ENCODE measurements at regions not wholly inside any gene's neighbourhood (a gene's known extent, or its start where the extent isn't known, plus 50 kb on each side); places are given as distances from the start of the nearest gene placed in this dataset.

DNA sequence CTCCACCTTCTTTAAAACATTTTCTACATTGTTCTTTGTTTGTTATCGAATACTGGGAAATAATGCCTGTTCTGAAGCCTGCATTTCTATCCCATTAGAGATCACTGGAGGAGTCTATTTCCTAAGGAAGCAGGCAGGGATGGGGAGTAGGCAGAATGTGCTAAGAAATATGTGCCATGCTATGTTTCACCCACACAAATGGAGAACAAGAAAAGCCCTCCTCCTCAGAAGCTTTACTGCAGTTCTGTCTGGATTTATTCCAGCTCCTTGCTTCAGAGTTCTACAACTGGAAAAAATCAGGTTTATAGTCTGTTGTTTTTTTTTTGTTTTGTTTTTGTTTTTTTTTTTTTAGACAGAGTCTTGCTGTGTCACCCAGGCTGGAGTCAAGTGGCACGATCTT is 825.1 kb downstream of the SLC4A3 start:
- no peak for TF ChIP-seq CTCF (conservative IDR thresholded peaks at IDR 0.05)

DNA sequence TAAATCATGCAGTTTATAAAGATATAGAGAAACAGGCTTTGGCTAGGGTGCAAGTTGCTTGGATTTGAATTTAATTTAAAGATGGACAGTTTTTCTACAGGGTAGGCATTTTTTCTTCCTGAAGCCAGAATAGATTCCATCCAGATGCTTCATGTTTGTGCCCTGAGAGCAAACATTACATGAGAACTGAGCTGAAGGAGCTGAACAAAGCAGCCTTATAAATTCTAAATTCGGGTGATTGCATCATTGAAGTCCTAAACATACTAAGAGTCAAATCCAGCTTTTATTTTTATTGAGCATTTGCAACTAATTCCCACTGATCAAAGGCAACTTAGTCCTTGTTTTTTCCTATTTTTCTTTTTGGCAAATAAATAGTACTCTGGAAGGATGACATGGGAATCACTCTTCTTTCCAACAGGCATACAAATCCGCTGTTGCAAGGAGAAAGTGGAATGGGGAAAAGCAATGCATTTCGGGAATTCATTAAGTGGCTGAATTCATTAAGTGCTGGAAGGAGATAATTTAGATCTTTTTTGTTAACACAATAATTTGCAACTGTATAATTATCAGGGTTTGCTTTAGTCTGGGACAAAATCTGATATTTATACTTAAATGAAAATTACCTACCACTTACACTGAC is 828.0 kb downstream of the SLC4A3 start:
- TF ChIP-seq CTCF (conservative IDR thresholded peaks at IDR 0.05): no peak
- H3K27ac ChIP-seq: no peak overlapping the region

More for the DNA sequence above, 825.1 kb downstream of the SLC4A3 start:
- no peak overlapping the region for H3K27ac ChIP-seq

DNA sequence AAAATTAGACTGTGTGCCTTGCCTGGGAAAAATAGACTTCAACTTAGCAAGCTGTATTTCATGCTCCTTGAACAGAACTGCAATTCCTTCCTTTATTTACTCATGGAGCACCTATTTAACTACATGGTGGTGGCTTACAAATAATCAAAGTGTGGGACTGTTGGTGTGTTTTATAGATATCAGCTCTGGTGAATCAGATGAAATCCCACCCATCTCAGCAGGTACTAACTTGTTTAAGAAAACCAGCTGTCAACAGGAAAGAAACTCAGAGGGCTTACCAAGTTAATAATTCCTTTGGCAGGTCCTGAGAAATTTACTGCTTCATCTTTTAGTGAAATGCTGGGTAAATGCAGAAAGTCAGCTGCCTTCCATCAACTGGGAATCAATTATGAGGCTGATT is 830.6 kb downstream of the SLC4A3 start:
- H3K27ac ChIP-seq: no peak overlapping the region
- TF ChIP-seq CTCF (conservative IDR thresholded peaks at IDR 0.05): no peak

DNA sequence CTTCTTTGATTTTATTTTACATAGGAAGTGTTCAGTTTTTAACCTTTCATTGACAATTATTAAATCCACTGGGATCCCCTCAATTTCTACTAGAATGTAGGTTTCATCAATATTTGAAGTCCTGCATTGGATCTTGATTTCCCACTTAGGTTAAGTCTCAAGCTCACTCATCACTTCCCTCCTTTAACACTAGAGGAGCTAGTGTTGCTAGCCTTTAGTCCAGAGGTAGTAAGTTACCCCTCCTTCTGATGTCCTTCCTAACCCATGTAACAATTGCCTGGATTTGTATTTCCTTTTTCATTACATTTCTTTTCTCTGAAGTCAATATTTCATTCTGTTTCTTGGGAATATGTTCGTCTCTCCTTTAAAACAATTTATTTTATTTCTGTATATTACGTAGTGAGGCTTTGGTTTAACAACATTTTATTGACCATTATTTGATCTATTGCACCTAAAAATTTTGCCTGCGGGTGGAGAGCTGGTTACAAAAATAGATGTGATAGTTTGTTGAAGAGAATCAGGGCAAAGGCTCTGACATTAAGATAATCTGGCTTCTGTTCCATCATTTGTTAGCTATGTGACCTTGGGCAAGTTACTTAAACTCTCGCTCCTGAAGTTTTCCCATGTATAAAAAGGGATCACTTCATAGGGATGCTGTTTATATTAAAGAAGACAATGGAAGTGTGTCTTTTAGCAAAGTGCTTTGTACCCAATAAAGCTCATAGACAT is 833.0 kb downstream of the SLC4A3 start:
- H3K27ac ChIP-seq: no peak overlapping the region
- TF ChIP-seq CTCF (conservative IDR thresholded peaks at IDR 0.05): peak; percentile 14; the same call in 1 of the 2 replicates

DNA sequence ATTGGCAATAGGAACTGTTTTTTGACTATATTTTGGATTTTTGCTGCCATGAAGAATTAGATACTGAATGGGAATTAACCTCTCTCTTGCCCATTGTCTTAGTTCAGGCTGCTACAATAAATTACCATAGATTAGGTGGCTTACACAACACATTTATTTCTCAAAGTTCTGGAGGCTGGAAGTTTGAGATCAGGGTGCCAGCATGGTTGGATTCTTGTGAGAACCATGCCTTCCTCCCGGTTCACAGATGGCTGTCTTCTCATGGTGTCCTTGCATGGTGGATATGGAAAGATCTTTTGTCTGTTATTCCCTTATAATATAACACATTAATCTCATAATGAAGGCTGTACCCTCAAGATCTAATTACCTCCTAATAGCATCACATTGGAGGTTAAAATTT is 836.4 kb downstream of the SLC4A3 start:
- no peak for TF ChIP-seq CTCF (conservative IDR thresholded peaks at IDR 0.05)
- H3K27ac ChIP-seq: no peak overlapping the region

GRCh38 chr2:220465700-220466099 is 838.3 kb downstream of the SLC4A3 start:
- H3K27ac ChIP-seq: no peak overlapping the region
- TF ChIP-seq CTCF (conservative IDR thresholded peaks at IDR 0.05): no peak

- H3K27ac ChIP-seq: no peak overlapping the region
- no peak for TF ChIP-seq CTCF (conservative IDR thresholded peaks at IDR 0.05)
Observed at GRCh38 chr2:220466251-220466691, 838.8 kb downstream of the SLC4A3 start.

Data from VCaP (cell line).